Ovary (tissue), 7 donors: ENCODE measurements at regions not wholly inside any gene's neighbourhood (a gene's known extent, or its start where the extent isn't known, plus 50 kb on each side); places are given as distances from the start of the nearest gene placed in this dataset.

Experiments
- DNase-seq, 5 donors: peaks; one replicate each; pipeline ENCODE4 v3.0.0-alpha.2; 2019 to 2020
- H3K27ac ChIP-seq, 2 donors: fragments of 200-600 bp; one replicate each; pipeline versions ENCODE4 v1.5.1 to v1.8.0; 2019 to 2022
- H3K27me3 ChIP-seq: fragments of 200-600 bp; one replicate; pipeline ENCODE4 v1.8.0; 2022
- H3K36me3 ChIP-seq: fragments of 200-600 bp; sonication (generic); one replicate; pipeline ENCODE4 v1.5.1; 2019
- H3K4me1 ChIP-seq: one replicate; pipeline ENCODE4 v1.8.1; 2013; ENCODE audit warnings: mild to moderate bottlenecking, moderate library complexity; ENCODE audit not compliant: insufficient read depth
- H3K4me3 ChIP-seq: fragments of 200-600 bp; sonication (generic); one replicate; pipeline ENCODE4 v1.5.1; 2017
- H3K9me3 ChIP-seq, 2 donors: fragments of 200-600 bp in 1 of 2; sonication (generic) in 1 of 2; one replicate each; pipeline versions ENCODE4 v1.5.1 to v1.8.1; 2013 to 2019; ENCODE audit warnings: mild to moderate bottlenecking in 1 of 2, moderate library complexity in 1 of 2
- EP300 ChIP-seq: sonication (generic); formaldehyde crosslinking; IDR thresholded peaks from one replicate; pipeline ENCODE4 v1.6.1; 2017; ENCODE audit warnings: antibody characterized with exemption
- POLR2A ChIP-seq: fragments of 450-650 bp; IDR thresholded peaks from one replicate; pipeline ENCODE4 v1.6.1; 2017; ENCODE audit warnings: antibody characterized with exemption, mild to moderate bottlenecking, moderate library complexity
- WGBS, 3 donors: extraction: QIAGEN DNeasy Blood & Tissue Kit in 1 of 3; methylation state at CpG; one replicate each; pipeline versions ENCODE4 v1.1.5 to v1.1.7; 2013 to 2017; 5-methylcytosine and 5-hydroxymethylcytosine counted together
- intact Hi-C, 4 donors: fragments of 100-400 bp; cut with DNase I; formaldehyde crosslinking; loops; one replicate each; pipeline versions ENCODE4 v1.11.0 to v1.15.1; 2022 to 2023
- TF ChIP-seq, protein P1 (sequence below), 3 donors: fragments of 450-650 bp in 2 of 3; fragments of 200-600 bp in 1 of 3; IDR thresholded peaks; one replicate each; pipeline versions ENCODE4 v1.5.1 to v1.8.0; 2016 to 2022; ENCODE audit warnings: antibody characterized with exemption in 3 of 3, mild to moderate bottlenecking in 1 of 3
- donor health status: DM: no; HTN: no; CAD: no; lungs with moderate emphysema.
- donor health status: DM: no; HTN: no; CAD: no.
- donor health status: Bipolar disorder and iron deficiency.
- donor health status: DM: no; HTN: no; CAD: no.
- donor health status: DM: yes; HTN: yes; CAD: no.

DNA sequence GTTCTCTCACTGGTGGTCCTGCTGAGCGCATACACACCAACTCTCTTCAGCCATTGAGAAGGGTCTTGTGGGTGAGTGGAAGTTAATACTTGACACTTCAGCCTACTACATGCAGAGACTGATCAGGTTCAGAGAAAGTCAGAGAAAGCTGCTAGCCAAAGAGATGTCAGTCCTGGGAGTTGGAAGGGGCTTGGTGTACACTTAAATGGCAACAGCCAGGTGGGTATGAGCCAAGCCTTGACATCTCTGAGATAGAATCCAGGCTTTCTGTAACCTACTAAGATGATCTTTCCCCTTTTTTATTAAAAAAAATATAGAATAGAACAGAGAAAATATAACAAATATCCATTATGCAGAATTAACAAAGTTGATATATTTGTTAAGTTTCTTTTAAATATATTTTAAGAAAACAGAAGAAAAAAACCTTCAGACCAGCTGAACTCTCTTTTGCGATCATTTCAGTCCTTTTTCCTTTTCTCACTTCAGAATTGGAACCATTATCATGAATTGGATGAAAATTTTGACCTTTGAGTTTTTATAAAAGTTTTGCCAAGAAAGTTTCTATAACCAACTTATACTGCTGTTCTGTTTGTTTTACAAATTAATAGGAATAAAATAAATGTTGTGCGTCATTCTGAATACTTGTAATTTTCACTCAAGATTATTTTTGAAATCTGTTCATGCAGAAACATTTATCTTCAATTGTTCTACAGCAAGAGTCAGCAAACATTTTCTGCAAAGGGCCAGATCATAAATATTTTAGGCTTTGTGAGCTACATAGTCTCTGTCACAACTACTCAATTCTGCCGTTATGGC lies 153.0 kb downstream of the RFC3 start:
- intact Hi-C loops = no loop called here
- H3K4me3 ChIP-seq = no peak overlapping the region
- 48 to 58% (median 55%) methylated on average over 4 of the region's 4 CpGs for WGBS, 3 donors

DNA sequence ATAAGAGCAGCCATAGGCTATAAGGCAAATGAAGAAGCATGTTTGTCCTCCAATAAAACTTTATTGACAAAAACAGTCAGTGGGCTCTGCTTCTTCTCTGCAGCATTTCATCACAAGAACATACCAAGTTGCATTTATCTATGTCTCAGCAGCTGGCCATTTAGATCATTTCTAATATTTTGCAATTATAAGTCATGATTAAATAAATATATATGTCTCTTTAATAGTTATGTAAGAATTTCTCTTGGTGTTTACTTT lies 153.5 kb downstream of the RFC3 start:
- H3K4me3 ChIP-seq = no peak overlapping the region
- TF ChIP-seq, protein P1, sequence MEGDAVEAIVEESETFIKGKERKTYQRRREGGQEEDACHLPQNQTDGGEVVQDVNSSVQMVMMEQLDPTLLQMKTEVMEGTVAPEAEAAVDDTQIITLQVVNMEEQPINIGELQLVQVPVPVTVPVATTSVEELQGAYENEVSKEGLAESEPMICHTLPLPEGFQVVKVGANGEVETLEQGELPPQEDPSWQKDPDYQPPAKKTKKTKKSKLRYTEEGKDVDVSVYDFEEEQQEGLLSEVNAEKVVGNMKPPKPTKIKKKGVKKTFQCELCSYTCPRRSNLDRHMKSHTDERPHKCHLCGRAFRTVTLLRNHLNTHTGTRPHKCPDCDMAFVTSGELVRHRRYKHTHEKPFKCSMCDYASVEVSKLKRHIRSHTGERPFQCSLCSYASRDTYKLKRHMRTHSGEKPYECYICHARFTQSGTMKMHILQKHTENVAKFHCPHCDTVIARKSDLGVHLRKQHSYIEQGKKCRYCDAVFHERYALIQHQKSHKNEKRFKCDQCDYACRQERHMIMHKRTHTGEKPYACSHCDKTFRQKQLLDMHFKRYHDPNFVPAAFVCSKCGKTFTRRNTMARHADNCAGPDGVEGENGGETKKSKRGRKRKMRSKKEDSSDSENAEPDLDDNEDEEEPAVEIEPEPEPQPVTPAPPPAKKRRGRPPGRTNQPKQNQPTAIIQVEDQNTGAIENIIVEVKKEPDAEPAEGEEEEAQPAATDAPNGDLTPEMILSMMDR (IDR thresholded peaks at IDR 0.05) = no peak
- H3K4me1 ChIP-seq = peaks cover 1% of the 10 kb centered on the region
- H3K27me3 ChIP-seq = no peaks in the 10 kb centered on the region
- H3K27ac ChIP-seq = no peak overlapping the region
- intact Hi-C loops = no loop called here
- H3K36me3 ChIP-seq = no peaks in the 10 kb centered on the region
- no peak for DNase-seq
- H3K9me3 ChIP-seq = no peaks in the 10 kb centered on the region

More for the DNA sequence above, 153.0 kb downstream of the RFC3 start:
- Histone ChIP-seq H3K27me3 (no peaks in the 10 kb centered on the region), H3K36me3 (no peaks in the 10 kb centered on the region), H3K9me3 (no peaks in the 10 kb centered on the region), H3K27ac (no peak overlapping the region), H3K4me1 (peaks cover 1% of the 10 kb centered on the region)
- no peak for DNase-seq
- TF ChIP-seq EP300 = no peak
- TF ChIP-seq, protein P1 (IDR thresholded peaks at IDR 0.05) = no peak
- no peak for TF ChIP-seq POLR2A

DNA sequence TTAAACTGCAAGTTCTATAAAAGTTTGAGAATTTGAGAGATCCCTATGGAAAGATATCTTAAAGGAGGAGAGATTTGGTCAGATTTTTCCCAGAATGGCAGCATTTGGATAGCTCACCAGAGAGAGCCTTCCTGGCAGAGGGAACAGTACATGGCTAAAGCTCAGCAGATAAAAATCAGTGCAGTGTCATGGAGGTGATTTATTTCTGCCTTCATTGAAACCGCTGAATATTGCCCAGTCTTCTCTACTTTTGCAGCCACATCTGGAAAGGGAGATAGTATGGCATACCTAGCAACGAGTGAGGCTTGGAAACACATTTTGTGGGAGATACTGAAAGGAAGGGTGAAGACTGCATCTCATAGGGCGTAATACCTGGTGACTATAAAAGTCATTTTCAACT lies 155.2 kb downstream of the RFC3 start:
- Histone ChIP-seq H3K36me3 (no peaks in the 10 kb centered on the region), H3K27ac (no peak overlapping the region), H3K4me3 (no peak overlapping the region), H3K4me1 (peaks cover 1% of the 10 kb centered on the region), H3K9me3 (no peaks in the 10 kb centered on the region), H3K27me3 (no peaks in the 10 kb centered on the region)
- WGBS, 3 donors = 80 to 94% (median 85%) methylated on average over 3 of the region's 3 CpGs
- intact Hi-C loops = no loop called here
- no peak for DNase-seq
- TF ChIP-seq, protein P1 (IDR thresholded peaks at IDR 0.05) = no peak
- TF ChIP-seq POLR2A (no peak), EP300 (no peak)

DNA sequence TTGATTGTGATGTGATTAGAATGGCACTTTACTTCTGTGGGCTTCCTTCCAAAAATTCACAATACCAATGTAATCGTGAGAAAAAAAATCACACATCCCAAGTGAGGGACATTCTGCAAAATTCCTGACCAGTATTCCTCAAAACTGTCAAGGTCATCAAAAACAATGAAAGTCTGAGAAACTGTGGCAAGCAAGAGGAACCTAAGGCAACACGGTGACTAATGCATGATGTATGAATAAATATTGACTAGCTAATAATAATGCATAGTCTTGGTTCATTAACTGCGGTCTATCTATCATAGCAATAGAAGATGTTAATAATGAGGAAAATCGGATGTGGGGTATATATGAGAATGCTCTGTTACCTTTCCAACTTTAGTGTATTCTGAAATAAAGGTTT lies 159.0 kb downstream of the RFC3 start:
- Histone ChIP-seq H3K36me3 (no peaks in the 10 kb centered on the region), H3K4me1 (no peaks in the 10 kb centered on the region), H3K27ac (no peak overlapping the region), H3K4me3 (no peak overlapping the region), H3K27me3 (no peaks in the 10 kb centered on the region), H3K9me3 (no peaks in the 10 kb centered on the region)
- intact Hi-C loops = no loop called here
- 85 to 89% (median 86%) methylated on average over 4 of the region's 4 CpGs for WGBS, 3 donors
- no peak for DNase-seq
- TF ChIP-seq EP300 = no peak

DNA sequence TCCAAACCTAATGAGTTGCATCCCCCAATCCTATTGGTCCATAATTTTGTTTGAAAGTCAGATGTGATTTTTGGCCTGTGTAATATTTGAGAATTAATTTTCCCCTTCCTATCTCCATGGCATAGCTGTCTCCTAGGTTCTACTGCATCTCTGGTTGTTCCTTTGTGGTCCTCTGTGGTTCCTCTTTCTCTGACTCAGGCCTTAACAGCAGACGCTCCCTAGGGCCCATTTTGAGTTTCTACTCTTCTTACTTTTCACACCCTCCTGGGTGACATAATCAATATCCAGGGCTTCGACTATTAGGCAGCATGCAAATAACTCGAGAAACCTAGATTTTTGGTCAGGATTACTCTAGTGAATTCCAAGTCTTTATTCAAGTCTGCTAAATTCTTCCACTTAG lies 160.7 kb downstream of the RFC3 start:
- no peak for TF ChIP-seq POLR2A
- TF ChIP-seq, protein P1 (IDR thresholded peaks at IDR 0.05) = no peak
- TF ChIP-seq EP300 = no peak
- no peak for DNase-seq
- intact Hi-C loops = no loop called here
- no peaks in the 10 kb centered on the region for H3K4me1 ChIP-seq
- no peaks in the 10 kb centered on the region for H3K27me3 ChIP-seq
- WGBS, 3 donors = 63 to 96% (median 64%) methylated on average over 3 of the region's 3 CpGs
- no peak overlapping the region for H3K27ac ChIP-seq
- H3K36me3 ChIP-seq = no peaks in the 10 kb centered on the region
- H3K9me3 ChIP-seq = no peaks in the 10 kb centered on the region
- no peak overlapping the region for H3K4me3 ChIP-seq
